Nephron (organoid): ENCODE measurements at regions not wholly inside any gene's neighbourhood (a gene's known extent, or its start where the extent isn't known, plus 50 kb on each side); places are given as distances from the start of the nearest gene placed in this dataset.

Experiments used
- H3K27ac Mint-ChIP-seq, 3 experiments: 2 replicates each; pipeline ENCODE4 v1.8.0; 2020; ENCODE audit warnings: mixed read lengths in 3 of 3, mild to moderate bottlenecking in 2 of 3, moderate library complexity in 1 of 3
- H3K27me3 Mint-ChIP-seq: 2 replicates; pipeline ENCODE4 v1.8.0; 2021; ENCODE audit warnings: low read depth, mild to moderate bottlenecking, moderate library complexity, mixed read lengths
- H3K36me3 Mint-ChIP-seq: 2 replicates; pipeline ENCODE4 v1.8.0; 2020; ENCODE audit warnings: low read depth, mixed read lengths
- H3K4me1 Mint-ChIP-seq: 2 replicates; pipeline ENCODE4 v1.8.0; 2020; ENCODE audit warnings: mixed read lengths
- H3K4me3 Mint-ChIP-seq, 3 experiments: 2 replicates each; pipeline ENCODE4 v1.8.0; 2020; ENCODE audit warnings: mild to moderate bottlenecking in 3 of 3, mixed read lengths in 3 of 3, moderate library complexity in 2 of 3
- H3K9me3 Mint-ChIP-seq: 2 replicates; pipeline ENCODE4 v1.8.0; 2020; ENCODE audit warnings: mixed read lengths
- CTCF ChIP-seq, 3 experiments: fragments of 200-600 bp; sonication (generic); IDR thresholded peaks; one replicate each; pipeline ENCODE4 v1.5.0; 2021; ENCODE audit warnings: antibody characterized with exemption in 3 of 3; ENCODE audit not compliant: unreplicated experiment in 3 of 3

GRCh38 chr6:12348530-12349511 lies 58.7 kb downstream of the EDN1 start:
- Mint-ChIP-seq H3K4me3 (no peak overlapping the region), H3K36me3 (no peaks in the 10 kb centered on the region), H3K4me1 (no peaks in the 10 kb centered on the region), H3K9me3 (peaks cover 14% of the 10 kb centered on the region), H3K27me3 (peaks cover 6% of the 10 kb centered on the region), H3K27ac (no peak overlapping the region)
- no peak for TF ChIP-seq CTCF (IDR thresholded peaks at IDR 0.05; ENCODE audit: unreplicated experiment in 3 of 3)

DNA sequence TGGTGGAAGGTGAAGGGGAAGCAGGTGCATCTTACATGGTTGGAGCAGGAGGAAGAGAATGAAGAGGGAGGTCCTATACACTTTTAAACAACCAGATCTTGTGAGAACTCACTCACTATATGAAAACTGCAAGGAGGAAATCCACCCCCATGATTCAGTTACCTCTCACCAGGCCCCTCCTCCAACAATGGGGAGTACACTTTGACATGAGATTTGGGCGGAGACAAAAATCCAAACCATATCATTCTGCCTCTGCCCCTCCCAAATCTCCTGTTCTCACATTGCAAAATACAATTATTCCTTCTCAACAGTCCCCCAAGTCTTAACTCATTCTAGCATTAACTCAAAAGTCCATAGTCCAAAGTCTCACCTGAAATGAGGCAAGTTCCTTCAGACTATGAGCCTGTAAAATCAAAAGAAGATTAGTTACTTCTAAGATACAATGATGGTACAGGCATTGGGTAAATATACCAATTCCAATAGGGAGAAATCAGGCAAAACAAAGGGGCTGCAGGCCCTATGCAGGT lies 60.5 kb downstream of the EDN1 start:
- no peak for TF ChIP-seq CTCF (IDR thresholded peaks at IDR 0.05; ENCODE audit: unreplicated experiment in 3 of 3)
- Mint-ChIP-seq H3K4me1 (no peaks in the 10 kb centered on the region), H3K27me3 (peaks cover 5% of the 10 kb centered on the region), H3K9me3 (peaks cover 14% of the 10 kb centered on the region), H3K4me3 (no peak overlapping the region), H3K36me3 (no peaks in the 10 kb centered on the region), H3K27ac (peak overlapping the region in 1 of 3 experiments; percentile 6)

GRCh38 chr6:12351672-12352071 lies 61.5 kb downstream of the EDN1 start:
- TF ChIP-seq CTCF (IDR thresholded peaks at IDR 0.05; ENCODE audit: unreplicated experiment in 3 of 3): no peak
- H3K27me3 Mint-ChIP-seq: no peaks in the 10 kb centered on the region
- no peaks in the 10 kb centered on the region for H3K36me3 Mint-ChIP-seq
- H3K9me3 Mint-ChIP-seq: peaks cover 14% of the 10 kb centered on the region
- no peak overlapping the region for H3K4me3 Mint-ChIP-seq
- H3K4me1 Mint-ChIP-seq: no peaks in the 10 kb centered on the region
- H3K27ac Mint-ChIP-seq: no peak overlapping the region

DNA sequence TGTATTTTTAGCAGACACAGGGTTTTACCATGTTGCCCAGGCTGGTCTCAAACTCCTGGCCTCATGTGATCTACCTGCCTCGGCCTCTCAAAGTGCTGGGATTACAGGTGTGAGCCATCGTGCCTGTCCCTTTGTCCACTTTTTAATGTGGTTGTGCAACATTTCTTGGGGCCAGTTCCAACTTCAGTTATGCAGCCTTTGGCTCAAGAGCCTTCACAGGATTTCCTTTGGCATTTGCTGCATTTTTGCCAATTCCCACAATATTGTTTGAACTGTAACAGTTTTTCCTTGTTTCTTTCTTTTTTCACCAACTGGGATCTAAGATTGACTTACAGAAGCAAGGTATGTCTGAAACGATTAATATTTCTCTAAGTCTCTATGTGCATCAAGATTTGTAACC lies 63.6 kb downstream of the EDN1 start:
- H3K4me1 Mint-ChIP-seq: no peaks in the 10 kb centered on the region
- H3K27ac Mint-ChIP-seq: no peak overlapping the region
- H3K36me3 Mint-ChIP-seq: no peaks in the 10 kb centered on the region
- no peaks in the 10 kb centered on the region for H3K27me3 Mint-ChIP-seq
- H3K4me3 Mint-ChIP-seq: no peak overlapping the region
- H3K9me3 Mint-ChIP-seq: peaks cover 14% of the 10 kb centered on the region
- TF ChIP-seq CTCF (IDR thresholded peaks at IDR 0.05; ENCODE audit: unreplicated experiment in 3 of 3): no peak

- peak overlapping the region in 2 of 3 experiments; percentile 63 to 79 for H3K27ac Mint-ChIP-seq
- peaks cover 14% of the 10 kb centered on the region for H3K9me3 Mint-ChIP-seq
- no peak overlapping the region for H3K4me3 Mint-ChIP-seq
- no peaks in the 10 kb centered on the region for H3K27me3 Mint-ChIP-seq
- H3K4me1 Mint-ChIP-seq: no peaks in the 10 kb centered on the region
- no peak for TF ChIP-seq CTCF (IDR thresholded peaks at IDR 0.05; ENCODE audit: unreplicated experiment in 3 of 3)
- no peaks in the 10 kb centered on the region for H3K36me3 Mint-ChIP-seq
Observed at GRCh38 chr6:12354499-12354898, 64.3 kb downstream of the EDN1 start.
